ENCODE measurements at regions not wholly inside any gene's neighbourhood (a gene's known extent, or its start where the extent isn't known, plus 50 kb on each side); places are given as distances from the start of the nearest gene placed in this dataset.

- Mint-ChIP-seq H3K4me3 (no peak overlapping the region), H3K27me3 (ENCODE audit: low read depth) (no peaks in the 10 kb centered on the region), H3K9me3 (peaks cover 2% of the 10 kb centered on the region), H3K27ac (ENCODE audit: unreplicated experiment) (no peak overlapping the region), H3K4me1 (no peaks in the 10 kb centered on the region), H3K36me3 (ENCODE audit: low read depth) (no peaks in the 10 kb centered on the region)
- DNase-seq (ENCODE audit: low read depth, low spot score), result no peak
- TF ChIP-seq CTCF (conservative IDR thresholded peaks at IDR 0.05), result no peak
These were observed 59.6 kb upstream of the MAMLD1 start for GRCh38 chrX:150303386-150304097.

GRCh38 chrX:150306002-150306401 is 57.1 kb upstream of the MAMLD1 start:
- H3K4me3 Mint-ChIP-seq, result no peak overlapping the region
- TF ChIP-seq CTCF (conservative IDR thresholded peaks at IDR 0.05), result no peak
- no peak for DNase-seq (ENCODE audit: low read depth, low spot score)
- H3K4me1 Mint-ChIP-seq, result no peaks in the 10 kb centered on the region
- no peak overlapping the region for H3K27ac Mint-ChIP-seq (ENCODE audit: unreplicated experiment)
- H3K9me3 Mint-ChIP-seq, result no peaks in the 10 kb centered on the region
- H3K27me3 Mint-ChIP-seq (ENCODE audit: low read depth), result no peaks in the 10 kb centered on the region
- H3K36me3 Mint-ChIP-seq (ENCODE audit: low read depth), result no peaks in the 10 kb centered on the region

GRCh38 chrX:150308041-150308440 is 55.1 kb upstream of the MAMLD1 start:
- Mint-ChIP-seq H3K9me3 (peaks cover 3% of the 10 kb centered on the region), H3K27ac (ENCODE audit: unreplicated experiment) (no peak overlapping the region), H3K36me3 (ENCODE audit: low read depth) (no peaks in the 10 kb centered on the region), H3K4me1 (no peaks in the 10 kb centered on the region), H3K4me3 (no peak overlapping the region), H3K27me3 (ENCODE audit: low read depth) (no peaks in the 10 kb centered on the region)
- no peak for DNase-seq (ENCODE audit: low read depth, low spot score)
- TF ChIP-seq CTCF (conservative IDR thresholded peaks at IDR 0.05), result no peak

GRCh38 chrX:150308532-150309157 is 54.5 kb upstream of the MAMLD1 start:
- no peaks in the 10 kb centered on the region for H3K36me3 Mint-ChIP-seq (ENCODE audit: low read depth)
- no peak for TF ChIP-seq CTCF (conservative IDR thresholded peaks at IDR 0.05)
- H3K27me3 Mint-ChIP-seq (ENCODE audit: low read depth), result no peaks in the 10 kb centered on the region
- no peak overlapping the region for H3K4me3 Mint-ChIP-seq
- peaks cover 3% of the 10 kb centered on the region for H3K9me3 Mint-ChIP-seq
- DNase-seq (ENCODE audit: low read depth, low spot score), result no peak
- no peaks in the 10 kb centered on the region for H3K4me1 Mint-ChIP-seq
- H3K27ac Mint-ChIP-seq (ENCODE audit: unreplicated experiment), result no peak overlapping the region

- DNase-seq (ENCODE audit: low read depth, low spot score), result no peak
- H3K9me3 Mint-ChIP-seq, result peaks cover 3% of the 10 kb centered on the region
- no peaks in the 10 kb centered on the region for H3K36me3 Mint-ChIP-seq (ENCODE audit: low read depth)
- H3K27me3 Mint-ChIP-seq (ENCODE audit: low read depth), result no peaks in the 10 kb centered on the region
- no peak for TF ChIP-seq CTCF (conservative IDR thresholded peaks at IDR 0.05)
- H3K4me3 Mint-ChIP-seq, result no peak overlapping the region
- no peak overlapping the region for H3K27ac Mint-ChIP-seq (ENCODE audit: unreplicated experiment)
- no peaks in the 10 kb centered on the region for H3K4me1 Mint-ChIP-seq
These were observed 52.7 kb upstream of the MAMLD1 start for GRCh38 chrX:150310417-150310816.
